ENCODE measurements at regions not wholly inside any gene's neighbourhood (a gene's known extent, or its start where the extent isn't known, plus 50 kb on each side); places are given as distances from the start of the nearest gene placed in this dataset.

DNA sequence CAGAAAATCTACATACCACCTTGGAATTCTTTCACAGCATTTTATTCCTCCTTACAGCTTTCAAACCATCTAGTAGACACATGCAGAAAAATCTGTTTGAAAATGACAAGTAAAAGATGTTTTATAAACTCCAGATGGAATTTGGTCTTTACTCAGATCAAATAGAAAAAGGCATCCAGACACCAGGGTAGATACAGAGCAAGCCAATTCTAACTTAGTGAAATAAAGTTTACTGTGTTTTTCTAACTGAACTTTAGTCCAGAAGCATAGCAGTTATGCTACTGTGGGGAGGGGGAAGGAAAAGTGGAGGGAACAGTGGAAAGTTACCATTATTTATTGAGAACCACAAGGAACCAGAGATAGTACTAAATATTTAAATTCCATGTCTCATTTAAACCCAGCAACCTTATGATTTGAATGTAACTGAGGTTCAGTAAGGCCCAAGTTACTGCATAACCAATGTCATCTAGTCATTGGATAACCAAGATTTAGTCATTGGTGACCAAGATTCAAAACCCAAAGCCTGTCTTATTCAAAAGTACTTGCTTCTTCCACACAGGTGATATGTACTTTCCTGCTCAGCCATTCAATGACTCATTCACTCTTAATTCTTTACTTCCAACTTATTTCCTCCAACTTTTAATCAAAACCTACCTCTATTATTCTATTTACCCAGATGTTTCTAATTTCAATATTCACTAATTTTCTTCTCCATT lies 57.7 kb downstream of the RAD51AP2 start:
- TF ChIP-seq, protein P1, sequence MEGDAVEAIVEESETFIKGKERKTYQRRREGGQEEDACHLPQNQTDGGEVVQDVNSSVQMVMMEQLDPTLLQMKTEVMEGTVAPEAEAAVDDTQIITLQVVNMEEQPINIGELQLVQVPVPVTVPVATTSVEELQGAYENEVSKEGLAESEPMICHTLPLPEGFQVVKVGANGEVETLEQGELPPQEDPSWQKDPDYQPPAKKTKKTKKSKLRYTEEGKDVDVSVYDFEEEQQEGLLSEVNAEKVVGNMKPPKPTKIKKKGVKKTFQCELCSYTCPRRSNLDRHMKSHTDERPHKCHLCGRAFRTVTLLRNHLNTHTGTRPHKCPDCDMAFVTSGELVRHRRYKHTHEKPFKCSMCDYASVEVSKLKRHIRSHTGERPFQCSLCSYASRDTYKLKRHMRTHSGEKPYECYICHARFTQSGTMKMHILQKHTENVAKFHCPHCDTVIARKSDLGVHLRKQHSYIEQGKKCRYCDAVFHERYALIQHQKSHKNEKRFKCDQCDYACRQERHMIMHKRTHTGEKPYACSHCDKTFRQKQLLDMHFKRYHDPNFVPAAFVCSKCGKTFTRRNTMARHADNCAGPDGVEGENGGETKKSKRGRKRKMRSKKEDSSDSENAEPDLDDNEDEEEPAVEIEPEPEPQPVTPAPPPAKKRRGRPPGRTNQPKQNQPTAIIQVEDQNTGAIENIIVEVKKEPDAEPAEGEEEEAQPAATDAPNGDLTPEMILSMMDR (IDR thresholded peaks at IDR 0.05; ENCODE audit: insufficient read depth, low read length, poor library complexity, severe bottlenecking): no peak
- TF ChIP-seq EZH2phosphoT487 (conservative IDR thresholded peaks at IDR 0.05; ENCODE audit: low read length): no peak

Data from SU-DHL-6 (cell line).